Neuronal stem cell (in vitro differentiated cells): ENCODE measurements at regions not wholly inside any gene's neighbourhood (a gene's known extent, or its start where the extent isn't known, plus 50 kb on each side); places are given as distances from the start of the nearest gene placed in this dataset.
A peak's percentile ranks its signal among the peaks of the same experiment; 100 is the strongest.

Experiments used
- DNase-seq: peaks from one replicate; pipeline ENCODE4 v3.0.0-alpha.2; 2013; ENCODE audit warnings: low spot score
- H2AFZ ChIP-seq: one replicate; pipeline ENCODE4 v1.6.1; 2013; ENCODE audit warnings: mild to moderate bottlenecking, low read length, inconsistent platforms
- H2AK5ac ChIP-seq: 2 replicates; pipeline ENCODE4 v1.6.1; 2013; ENCODE audit warnings: low read depth, mild to moderate bottlenecking, inconsistent platforms, low read length, moderate library complexity, mixed read lengths
- H2BK120ac ChIP-seq: 2 replicates; pipeline ENCODE4 v1.6.1; 2013; ENCODE audit warnings: low read depth, mild to moderate bottlenecking, inconsistent platforms, low read length, moderate library complexity, mixed read lengths
- H2BK12ac ChIP-seq: one replicate; pipeline ENCODE4 v1.6.1; 2013; ENCODE audit warnings: low read length, inconsistent platforms
- H2BK15ac ChIP-seq: 2 replicates; pipeline ENCODE4 v1.6.1; 2013; ENCODE audit warnings: mild to moderate bottlenecking, low read length, inconsistent platforms, mixed read lengths
- H2BK5ac ChIP-seq: one replicate; pipeline ENCODE4 v1.6.1; 2013; ENCODE audit warnings: inconsistent platforms, mild to moderate bottlenecking, low read length, moderate library complexity
- H3K14ac ChIP-seq: one replicate; pipeline ENCODE4 v1.6.1; 2013; ENCODE audit warnings: low read length, inconsistent platforms
- H3K18ac ChIP-seq: 2 replicates; pipeline ENCODE4 v1.6.1; 2013; ENCODE audit warnings: low read length, inconsistent platforms
- H3K23ac ChIP-seq: 2 replicates; pipeline ENCODE4 v1.6.1; 2013; ENCODE audit warnings: low read depth, mild to moderate bottlenecking, mixed read lengths, low read length, inconsistent platforms; ENCODE audit not compliant: poor library complexity
- H3K27ac ChIP-seq: replicated peaks from 3 replicates; pipeline ENCODE4 v1.5.1; 2013; ENCODE audit warnings: low read length, inconsistent platforms
- H3K27me3 ChIP-seq, 3 experiments: 2 replicates each; pipeline ENCODE4 v1.6.1; 2013; ENCODE audit warnings: low read length in 3 of 3, mild to moderate bottlenecking in 2 of 3, inconsistent platforms in 1 of 3, low read depth in 1 of 3, mixed read lengths in 1 of 3, moderate library complexity in 1 of 3; ENCODE audit not compliant: control insufficient read depth in 3 of 3, insufficient read depth in 3 of 3
- H3K36me3 ChIP-seq, 2 donors: replicated peaks in 1 of 2; 2 replicates each; pipeline ENCODE4 v1.6.1; 2013; ENCODE audit warnings: low read length in 2 of 2; ENCODE audit not compliant: control insufficient read depth in 2 of 2, insufficient read depth in 2 of 2
- H3K4ac ChIP-seq: 2 replicates; pipeline ENCODE4 v1.6.1; 2013; ENCODE audit warnings: inconsistent platforms, mild to moderate bottlenecking, low read length, moderate library complexity
- H3K4me1 ChIP-seq, 2 donors: 1 replicate in 1 of 2; 2 replicates in 1 of 2; pipeline ENCODE4 v1.6.1; 2013; ENCODE audit warnings: low read length in 2 of 2, low read depth in 1 of 2; ENCODE audit not compliant: control insufficient read depth in 2 of 2, insufficient read depth in 1 of 2
- H3K4me2 ChIP-seq: one replicate; pipeline ENCODE4 v1.6.1; 2013; ENCODE audit warnings: mild to moderate bottlenecking, low read length, inconsistent platforms; ENCODE audit not compliant: insufficient read depth, poor library complexity, severe bottlenecking
- H3K4me3 ChIP-seq, 2 donors: 2 replicates each; pipeline ENCODE4 v1.5.1; 2013; ENCODE audit warnings: low read length in 2 of 2, mild to moderate bottlenecking in 2 of 2, inconsistent platforms in 1 of 2, moderate library complexity in 1 of 2
- H3K79me1 ChIP-seq: one replicate; pipeline ENCODE4 v1.6.1; 2013; ENCODE audit warnings: low read depth, mild to moderate bottlenecking, inconsistent platforms, low read length, moderate library complexity
- H3K9ac ChIP-seq: one replicate; pipeline ENCODE4 v1.6.1; 2013; ENCODE audit warnings: mild to moderate bottlenecking, low read depth, low read length, inconsistent platforms; ENCODE audit not compliant: poor library complexity
- H3K9me3 ChIP-seq, 2 donors: replicated peaks in 1 of 2; 2 replicates each; pipeline versions ENCODE3 to v1.6.1; 2013; ENCODE audit warnings: low read length in 2 of 2, mild to moderate bottlenecking in 2 of 2, inconsistent platforms in 1 of 2, low read depth in 1 of 2, mixed read lengths in 1 of 2, moderate library complexity in 1 of 2; ENCODE audit not compliant: control insufficient read depth in 2 of 2, insufficient read depth in 1 of 2
- H4K8ac ChIP-seq: one replicate; pipeline ENCODE4 v1.6.1; 2013; ENCODE audit warnings: low read depth, mild to moderate bottlenecking, inconsistent platforms, low read length, moderate library complexity
- H4K91ac ChIP-seq: one replicate; pipeline ENCODE4 v1.6.1; 2013; ENCODE audit warnings: low read length, low read depth, mild to moderate bottlenecking, inconsistent platforms; ENCODE audit not compliant: poor library complexity
- WGBS, 2 donors: extraction: QIAGEN DNeasy Blood & Tissue Kit; methylation state at CpG; one replicate each; pipeline ENCODE4 v1.1.7; 2013; ENCODE audit warnings: missing lambda C conversion rate in 2 of 2, mixed read lengths in 1 of 2; ENCODE audit not compliant: insufficient read length in 2 of 2, insufficient replicate concordance in 1 of 2; ENCODE audit errors: extremely low coverage in 2 of 2; 5-methylcytosine and 5-hydroxymethylcytosine counted together

GRCh38 chr13:61183670-61184069 is 232.0 kb downstream of the PCDH20 start:
- no CpG with 5 or more reads among the region's 1 CpG for WGBS, 2 donors
- Histone ChIP-seq H2BK5ac (no peak overlapping the region), H2BK12ac (no peak overlapping the region)

GRCh38 chr13:61180234-61180633 is 235.4 kb downstream of the PCDH20 start:
- Histone ChIP-seq H3K4me2 (no peak overlapping the region), H2AFZ (peak overlapping the region; percentile 46), H3K4me3 (no peak overlapping the region), H4K8ac (no peak overlapping the region), H3K4ac (no peak overlapping the region), H2BK15ac (no peak overlapping the region), H3K36me3 (no peaks in the 10 kb centered on the region), H3K4me1 (no peaks in the 10 kb centered on the region), H2BK5ac (no peak overlapping the region), H2BK120ac (no peak overlapping the region), H3K14ac (no peak overlapping the region), H3K23ac (no peak overlapping the region), H3K9me3 (no peaks in the 10 kb centered on the region), H2AK5ac (no peak overlapping the region), H3K79me1 (no peaks in the 10 kb centered on the region), H3K27ac (no peak overlapping the region), H3K27me3 (no peaks in the 10 kb centered on the region), H2BK12ac (no peak overlapping the region), H3K18ac (no peak overlapping the region), H4K91ac (no peak overlapping the region), H3K9ac (no peak overlapping the region)
- WGBS, 2 donors = no CpG with 5 or more reads among the region's 4 CpGs
- DNase-seq = no peak

More at GRCh38 chr13:61183670-61184069, 232.0 kb downstream of the PCDH20 start:
- Histone ChIP-seq H3K4ac (no peak overlapping the region), H3K4me3 (no peak overlapping the region), H3K4me1 (no peaks in the 10 kb centered on the region), H3K9ac (no peak overlapping the region), H3K4me2 (no peak overlapping the region), H3K14ac (no peak overlapping the region), H3K18ac (no peak overlapping the region), H3K9me3 (no peaks in the 10 kb centered on the region), H3K79me1 (no peaks in the 10 kb centered on the region), H2AFZ (no peak overlapping the region), H2BK120ac (no peak overlapping the region), H3K27ac (no peak overlapping the region), H2AK5ac (no peak overlapping the region), H4K91ac (no peak overlapping the region), H3K27me3 (no peaks in the 10 kb centered on the region), H3K36me3 (no peaks in the 10 kb centered on the region), H2BK15ac (no peak overlapping the region), H4K8ac (no peak overlapping the region), H3K23ac (no peak overlapping the region)
- DNase-seq = no peak

- H2AFZ ChIP-seq = no peak overlapping the region
- no peak overlapping the region for H2BK15ac ChIP-seq
- no peaks in the 10 kb centered on the region for H3K36me3 ChIP-seq
- H4K91ac ChIP-seq = no peak overlapping the region
- H3K27me3 ChIP-seq = no peaks in the 10 kb centered on the region
- H3K18ac ChIP-seq = no peak overlapping the region
- H2BK120ac ChIP-seq = no peak overlapping the region
- H4K8ac ChIP-seq = no peak overlapping the region
- H2BK12ac ChIP-seq = no peak overlapping the region
- H3K4me2 ChIP-seq = no peak overlapping the region
- no peak overlapping the region for H3K27ac ChIP-seq
- WGBS, 2 donors = no CpG with 5 or more reads among the region's 2 CpGs
- H3K79me1 ChIP-seq = no peaks in the 10 kb centered on the region
- no peaks in the 10 kb centered on the region for H3K9me3 ChIP-seq
- no peaks in the 10 kb centered on the region for H3K4me1 ChIP-seq
- no peak overlapping the region for H3K9ac ChIP-seq
- DNase-seq = no peak
- no peak overlapping the region for H3K23ac ChIP-seq
- no peak overlapping the region for H3K14ac ChIP-seq
- no peak overlapping the region for H2AK5ac ChIP-seq
- H2BK5ac ChIP-seq = no peak overlapping the region
- no peak overlapping the region for H3K4me3 ChIP-seq
- no peak overlapping the region for H3K4ac ChIP-seq
Measured at GRCh38 chr13:61179741-61180140, 235.9 kb downstream of the PCDH20 start.

- H3K36me3 ChIP-seq = no peaks in the 10 kb centered on the region
- H2BK15ac ChIP-seq = no peak overlapping the region
- no peak overlapping the region for H3K14ac ChIP-seq
- DNase-seq = no peak
- no peak overlapping the region for H3K23ac ChIP-seq
- no peak overlapping the region for H2AK5ac ChIP-seq
- no peak overlapping the region for H4K8ac ChIP-seq
- H3K27me3 ChIP-seq = no peaks in the 10 kb centered on the region
- H2AFZ ChIP-seq = no peak overlapping the region
- no peak overlapping the region for H3K27ac ChIP-seq
- no peak overlapping the region for H2BK5ac ChIP-seq
- H3K79me1 ChIP-seq = no peaks in the 10 kb centered on the region
- H3K9ac ChIP-seq = no peak overlapping the region
- H3K4ac ChIP-seq = no peak overlapping the region
- H3K4me1 ChIP-seq = no peaks in the 10 kb centered on the region
- no peak overlapping the region for H3K18ac ChIP-seq
- H4K91ac ChIP-seq = no peak overlapping the region
- H2BK120ac ChIP-seq = no peak overlapping the region
- no peak overlapping the region for H2BK12ac ChIP-seq
- no peaks in the 10 kb centered on the region for H3K9me3 ChIP-seq
- no peak overlapping the region for H3K4me3 ChIP-seq
- no peak overlapping the region for H3K4me2 ChIP-seq
Measured at GRCh38 chr13:61170856-61171255, 244.8 kb downstream of the PCDH20 start.
